Esophagus muscularis mucosa (tissue), 3 donors: ENCODE measurements at regions not wholly inside any gene's neighbourhood (a gene's known extent, or its start where the extent isn't known, plus 50 kb on each side); places are given as distances from the start of the nearest gene placed in this dataset.

ENCODE experiments used
- POLR2A ChIP-seq: fragments of 450-650 bp; IDR thresholded peaks from one replicate; pipeline ENCODE4 v1.6.1; 2017; ENCODE audit warnings: antibody characterized with exemption, moderate library complexity, mild to moderate bottlenecking, low read depth
- TF ChIP-seq, protein P1 (sequence below), 3 experiments: fragments of 200-600 bp in 2 of 3; fragments of 450-650 bp in 1 of 3; sonication (generic) in 2 of 3; IDR thresholded peaks; one replicate each; pipeline ENCODE4 v1.5.1; 2017 to 2019; ENCODE audit warnings: antibody characterized with exemption in 3 of 3, mild to moderate bottlenecking in 2 of 3, moderate library complexity in 1 of 3

DNA sequence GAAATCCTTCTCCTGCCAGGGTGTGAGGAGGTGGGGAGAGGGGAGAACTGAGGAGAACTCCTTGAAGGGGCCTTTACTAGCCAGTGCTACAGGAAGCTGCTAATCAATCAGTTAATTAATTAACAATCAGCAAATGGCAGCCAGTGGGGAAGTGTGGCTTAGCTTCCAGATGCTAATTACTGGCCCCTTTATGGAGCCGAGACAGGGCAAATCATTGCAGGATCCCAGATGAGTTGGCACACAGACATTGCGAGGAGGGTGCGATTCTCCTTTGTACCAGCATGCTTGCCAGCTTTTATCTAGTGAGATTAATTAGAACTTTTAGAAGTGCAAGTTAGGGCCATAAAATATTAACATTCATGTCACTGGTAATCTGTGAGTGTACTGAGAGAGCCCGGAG lies 84.0 kb downstream of the XRCC2 start:
- no peak for TF ChIP-seq POLR2A
- TF ChIP-seq, protein P1, sequence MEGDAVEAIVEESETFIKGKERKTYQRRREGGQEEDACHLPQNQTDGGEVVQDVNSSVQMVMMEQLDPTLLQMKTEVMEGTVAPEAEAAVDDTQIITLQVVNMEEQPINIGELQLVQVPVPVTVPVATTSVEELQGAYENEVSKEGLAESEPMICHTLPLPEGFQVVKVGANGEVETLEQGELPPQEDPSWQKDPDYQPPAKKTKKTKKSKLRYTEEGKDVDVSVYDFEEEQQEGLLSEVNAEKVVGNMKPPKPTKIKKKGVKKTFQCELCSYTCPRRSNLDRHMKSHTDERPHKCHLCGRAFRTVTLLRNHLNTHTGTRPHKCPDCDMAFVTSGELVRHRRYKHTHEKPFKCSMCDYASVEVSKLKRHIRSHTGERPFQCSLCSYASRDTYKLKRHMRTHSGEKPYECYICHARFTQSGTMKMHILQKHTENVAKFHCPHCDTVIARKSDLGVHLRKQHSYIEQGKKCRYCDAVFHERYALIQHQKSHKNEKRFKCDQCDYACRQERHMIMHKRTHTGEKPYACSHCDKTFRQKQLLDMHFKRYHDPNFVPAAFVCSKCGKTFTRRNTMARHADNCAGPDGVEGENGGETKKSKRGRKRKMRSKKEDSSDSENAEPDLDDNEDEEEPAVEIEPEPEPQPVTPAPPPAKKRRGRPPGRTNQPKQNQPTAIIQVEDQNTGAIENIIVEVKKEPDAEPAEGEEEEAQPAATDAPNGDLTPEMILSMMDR (IDR thresholded peaks at IDR 0.05): no peak
